GM12891 (cell line): ENCODE measurements at regions not wholly inside any gene's neighbourhood (a gene's known extent, or its start where the extent isn't known, plus 50 kb on each side); places are given as distances from the start of the nearest gene placed in this dataset.

Experiments used
- POLR2A ChIP-seq: IDR thresholded peaks from 2 replicates; pipeline ENCODE4 v1.6.1; 2011; ENCODE audit warnings: low read depth, low read length, control low read depth
- POLR2AphosphoS5 ChIP-seq: IDR thresholded peaks from 2 replicates; pipeline ENCODE4 v1.6.1; 2011; ENCODE audit warnings: low read depth, low read length, control low read depth
- TAF1 ChIP-seq: IDR thresholded peaks from 2 replicates; pipeline ENCODE4 v1.6.1; 2011; ENCODE audit warnings: low read depth, low read length, control low read depth

DNA sequence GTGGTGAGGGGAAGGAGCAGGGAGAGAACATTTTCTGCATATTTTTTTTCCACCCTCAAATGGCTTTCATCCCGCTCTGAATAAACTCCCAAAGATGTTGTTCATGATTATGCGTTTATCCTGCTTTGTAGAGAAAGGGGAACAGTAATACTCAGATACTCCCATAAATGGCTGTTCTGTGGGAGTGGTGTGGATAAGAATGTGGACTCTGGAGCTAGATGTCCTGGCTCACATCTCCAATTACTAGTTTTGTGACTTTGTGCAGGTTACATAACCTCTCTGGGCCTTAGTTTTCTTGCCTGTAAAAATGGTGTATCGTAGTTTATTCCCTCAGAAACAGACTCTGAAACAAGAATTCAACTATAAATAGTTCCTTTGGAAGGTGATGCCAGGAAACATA, 395.4 kb upstream of the SUCLG2 start:
- TF ChIP-seq POLR2A (no peak), POLR2AphosphoS5 (no peak), TAF1 (no peak)
